Pancreas (tissue), 10 donors: ENCODE measurements at regions not wholly inside any gene's neighbourhood (a gene's known extent, or its start where the extent isn't known, plus 50 kb on each side); places are given as distances from the start of the nearest gene placed in this dataset.
"Not testable (repeated sequence)": the region's sequence is repeated elsewhere in the genome, so short reads cannot be mapped to it uniquely, and the experiment has no call there.

Experiments
- ATAC-seq, 4 donors: fragments of 200-7000 bp; cut with Tn5 transposase; one replicate each; pipeline versions ENCODE4 v1.8.0 to v1.9.1; 2020; ENCODE audit warnings: mild to moderate bottlenecking in 4 of 4, moderate library complexity in 4 of 4
- DNase-seq, 6 donors: peaks; one replicate each; pipeline ENCODE4 v3.0.0-alpha.2; 2020
- FAIRE-seq: peaks from 2 replicates; lab custom pipeline; 2012; peaks lifted over from hg19 to GRCh38; lab: Jason Lieb, UNC
- H3K27ac ChIP-seq, 4 donors: fragments of 200-600 bp; sonication (generic); 1 replicate in 3 of 4; 2 replicates in 1 of 4; pipeline versions ENCODE4 v1.5.0 to v1.8.0; 2020
- H3K27me3 ChIP-seq, 4 donors: fragments of 200-600 bp; one replicate each; pipeline ENCODE4 v1.8.0; 2021
- H3K36me3 ChIP-seq, 3 donors: fragments of 200-600 bp; sonication (generic) in 1 of 3; one replicate each; pipeline versions ENCODE4 v1.5.0 to v1.8.0; 2020 to 2021
- H3K4me1 ChIP-seq, 3 donors: fragments of 200-600 bp; one replicate each; pipeline ENCODE4 v1.8.0; 2021
- H3K4me3 ChIP-seq, 4 donors: fragments of 200-600 bp; sonication (generic) in 2 of 4; one replicate each; pipeline versions ENCODE4 v1.5.0 to v1.8.0; 2020 to 2021
- H3K9me3 ChIP-seq, 4 donors: fragments of 200-600 bp; one replicate each; pipeline ENCODE4 v1.8.0; 2021
- WGBS, 2 donors: extraction: QIAGEN DNeasy Blood & Tissue Kit; methylation state at CpG; one replicate each; pipeline ENCODE4 v1.1.7; 2013; 5-methylcytosine and 5-hydroxymethylcytosine counted together
- intact Hi-C, 3 donors: fragments of 100-400 bp; cut with DNase I; formaldehyde crosslinking; loops; one replicate each; pipeline versions ENCODE4 v1.11.1 to v1.14.2; 2022
- TF ChIP-seq, protein P1 (sequence below), 4 donors: fragments of 200-600 bp; sonication (generic) in 3 of 4; IDR thresholded peaks; one replicate each; pipeline versions ENCODE4 v1.5.0 to v1.8.0; 2021; ENCODE audit warnings: antibody characterized with exemption in 4 of 4
- donor health status: healthy with polysubstance abuse.
- donor health status: DM: no; HTN: no; CAD: no; lungs with moderate emphysema.
- donor health status: DM: no; HTN: no; CAD: no.
- donor health status: control.
- donor health status: control.
- donor health status: Bipolar disorder and iron deficiency.
- donor health status: DM: yes; HTN: yes; CAD: no.
- donor health status: DM: no; HTN: no; CAD: no.
- donor health status: DM: no; HTN: no; CAD: no.
- donor health status: DM: yes; HTN: yes; CAD: no.

DNA sequence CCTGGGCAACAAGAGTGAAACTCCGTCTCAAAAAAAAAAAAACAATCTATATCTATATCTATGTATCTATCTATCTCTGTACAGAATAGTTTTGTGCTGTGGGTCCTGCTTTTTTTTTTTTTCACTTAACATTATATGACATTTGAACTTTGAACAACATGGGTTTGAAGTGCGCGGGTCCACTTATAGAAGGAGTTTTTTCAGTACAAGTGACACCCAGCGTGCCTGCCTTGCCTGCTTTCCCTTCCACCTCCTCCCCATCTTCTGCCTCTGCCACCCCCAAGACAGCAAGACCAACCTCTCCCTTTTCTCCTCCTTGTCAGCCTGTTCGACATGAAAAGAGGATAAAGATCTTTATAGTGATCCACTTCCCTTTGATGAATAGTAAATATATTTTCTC, 102.2 kb upstream of the KCNG1 start:
- WGBS, 2 donors, result 63 to 77% methylated on average over 4 to 5 of the region's 5 CpGs
- H3K36me3 ChIP-seq, result no peaks in the 10 kb centered on the region
- H3K4me1 ChIP-seq, result no peaks in the 10 kb centered on the region
- no peak overlapping the region for H3K4me3 ChIP-seq
- no peak for ATAC-seq
- no peak for FAIRE-seq
- no peaks in the 10 kb centered on the region for H3K27me3 ChIP-seq
- TF ChIP-seq, protein P1, sequence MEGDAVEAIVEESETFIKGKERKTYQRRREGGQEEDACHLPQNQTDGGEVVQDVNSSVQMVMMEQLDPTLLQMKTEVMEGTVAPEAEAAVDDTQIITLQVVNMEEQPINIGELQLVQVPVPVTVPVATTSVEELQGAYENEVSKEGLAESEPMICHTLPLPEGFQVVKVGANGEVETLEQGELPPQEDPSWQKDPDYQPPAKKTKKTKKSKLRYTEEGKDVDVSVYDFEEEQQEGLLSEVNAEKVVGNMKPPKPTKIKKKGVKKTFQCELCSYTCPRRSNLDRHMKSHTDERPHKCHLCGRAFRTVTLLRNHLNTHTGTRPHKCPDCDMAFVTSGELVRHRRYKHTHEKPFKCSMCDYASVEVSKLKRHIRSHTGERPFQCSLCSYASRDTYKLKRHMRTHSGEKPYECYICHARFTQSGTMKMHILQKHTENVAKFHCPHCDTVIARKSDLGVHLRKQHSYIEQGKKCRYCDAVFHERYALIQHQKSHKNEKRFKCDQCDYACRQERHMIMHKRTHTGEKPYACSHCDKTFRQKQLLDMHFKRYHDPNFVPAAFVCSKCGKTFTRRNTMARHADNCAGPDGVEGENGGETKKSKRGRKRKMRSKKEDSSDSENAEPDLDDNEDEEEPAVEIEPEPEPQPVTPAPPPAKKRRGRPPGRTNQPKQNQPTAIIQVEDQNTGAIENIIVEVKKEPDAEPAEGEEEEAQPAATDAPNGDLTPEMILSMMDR (IDR thresholded peaks at IDR 0.05), result no peak
- intact Hi-C loops, result no loop called here
- no peaks in the 10 kb centered on the region for H3K9me3 ChIP-seq
- no peak overlapping the region for H3K27ac ChIP-seq
- DNase-seq, result no peak

DNA sequence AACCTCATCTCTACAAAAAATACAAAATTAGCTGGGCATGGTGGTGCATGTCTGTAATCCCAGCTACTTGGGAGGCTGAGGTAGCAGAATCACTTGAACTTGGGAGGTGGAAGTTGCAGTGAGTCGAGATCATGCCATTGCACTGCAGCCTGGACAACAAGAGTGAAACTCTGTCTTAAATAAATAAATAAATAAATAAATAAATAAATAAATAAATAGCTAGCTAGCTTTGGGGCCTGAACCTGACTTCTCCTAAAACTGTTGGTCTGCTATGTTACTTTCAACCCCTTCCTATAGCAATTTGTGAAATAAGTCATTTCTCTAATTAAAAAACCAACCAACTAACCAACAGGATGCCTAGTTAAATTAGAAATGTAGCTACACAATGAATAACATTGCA, 101.0 kb upstream of the KCNG1 start:
- H3K36me3 ChIP-seq, H3K27ac ChIP-seq, DNase-seq, H3K27me3 ChIP-seq, H3K4me1 ChIP-seq, H3K9me3 ChIP-seq, FAIRE-seq, ATAC-seq, intact Hi-C loops, H3K4me3 ChIP-seq: not testable (repeated sequence)
- 83 to 93% methylated on average over 1 of the region's 1 CpG for WGBS, 2 donors

DNA sequence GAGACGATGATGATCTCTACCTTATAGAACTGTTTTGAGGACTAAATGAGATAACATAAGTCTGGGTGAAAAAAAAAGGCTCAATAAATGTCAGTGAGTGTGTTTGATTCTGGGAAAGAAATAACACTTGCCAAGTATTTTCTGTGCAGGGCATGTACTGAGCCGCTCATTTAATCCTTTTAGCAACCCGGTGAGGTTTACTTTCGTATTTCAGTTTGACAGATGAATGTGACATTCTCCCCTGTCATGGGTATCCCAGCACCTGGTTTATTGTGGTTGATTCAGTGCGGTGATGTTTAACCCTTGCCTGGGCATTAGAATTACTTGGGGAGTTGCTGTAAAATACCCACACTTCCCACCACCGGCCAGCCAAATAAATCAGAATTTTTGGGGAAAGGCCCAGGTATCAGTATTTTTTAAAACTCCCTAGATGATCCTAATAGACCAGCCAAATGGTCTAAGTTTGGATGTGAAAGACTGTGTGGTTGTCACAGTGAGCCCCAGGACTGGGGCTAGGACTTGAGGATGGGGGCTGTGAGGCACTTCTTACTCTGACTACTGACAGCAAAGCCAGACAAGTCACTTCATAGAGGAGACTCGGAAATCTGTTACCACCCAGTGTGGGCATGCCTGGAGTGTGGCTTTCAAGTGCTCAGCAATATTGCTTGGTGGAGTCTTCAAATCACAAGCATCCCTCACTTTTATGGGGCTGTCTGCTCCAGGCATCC, 100.2 kb upstream of the KCNG1 start:
- DNase-seq (no peak), ATAC-seq (peak in 3 of 4 donors; percentile 31 to 61 (median 57))
- 23 to 24% methylated on average over 7 of the region's 7 CpGs for WGBS, 2 donors

DNA sequence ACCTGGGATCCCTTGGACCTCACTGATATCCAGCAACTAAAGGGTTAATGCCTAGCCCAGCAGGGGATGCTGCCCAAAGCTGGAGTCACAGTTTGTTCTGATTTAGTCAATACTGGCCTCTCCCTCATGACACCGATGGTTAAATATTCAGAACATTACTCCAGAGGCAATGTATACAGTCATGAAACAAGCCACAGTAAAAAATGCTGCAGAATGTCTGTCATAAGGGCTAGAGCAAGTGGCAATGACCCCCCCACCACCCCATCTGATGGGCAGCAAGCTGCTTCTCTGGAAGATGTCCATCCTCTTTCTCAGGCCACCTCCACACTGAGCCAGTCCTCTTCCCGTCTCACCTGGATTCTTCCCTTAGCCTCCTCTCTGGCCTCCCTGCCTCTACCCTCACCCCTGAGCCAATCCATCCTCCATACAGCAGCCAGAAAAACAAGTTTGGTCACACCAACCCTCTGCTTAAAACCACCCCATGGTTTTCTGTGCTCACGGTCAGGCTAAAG, 99.0 kb upstream of the KCNG1 start:
- ATAC-seq (peak; percentile 8 to 46 (median 41)), FAIRE-seq (no peak), DNase-seq (no peak)

More for the DNA sequence above, 100.2 kb upstream of the KCNG1 start:
- no peaks in the 10 kb centered on the region for H3K36me3 ChIP-seq
- no peak overlapping the region for H3K4me3 ChIP-seq
- no peak for FAIRE-seq
- intact Hi-C loops, result no loop called here
- H3K27ac ChIP-seq, result no peak overlapping the region
- H3K27me3 ChIP-seq, result no peaks in the 10 kb centered on the region
- TF ChIP-seq, protein P1 (IDR thresholded peaks at IDR 0.05), result no peak
- H3K4me1 ChIP-seq, result no peaks in the 10 kb centered on the region
- no peaks in the 10 kb centered on the region for H3K9me3 ChIP-seq

DNA sequence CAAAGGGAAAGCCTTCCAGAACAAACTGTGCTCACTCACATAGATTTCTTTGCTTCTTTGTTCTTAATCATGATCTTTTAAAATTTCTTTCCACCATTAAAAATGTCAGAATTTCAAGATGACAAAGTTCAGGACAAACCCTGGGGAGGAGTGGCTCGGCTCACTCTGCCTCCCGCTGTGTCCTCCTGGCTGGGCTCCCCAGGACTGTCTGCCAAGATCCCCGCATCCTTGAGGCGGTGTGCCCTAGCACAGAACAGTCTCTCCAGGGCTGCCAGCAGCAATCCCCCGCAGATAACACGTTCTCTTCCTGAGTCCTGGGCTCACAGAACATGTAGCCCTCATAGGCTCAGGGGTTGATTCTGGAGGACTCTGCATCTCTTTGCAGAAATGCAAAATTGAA, 98.4 kb upstream of the KCNG1 start:
- no peaks in the 10 kb centered on the region for H3K9me3 ChIP-seq
- no peak overlapping the region for H3K27ac ChIP-seq
- H3K4me3 ChIP-seq, result no peak overlapping the region
- no peaks in the 10 kb centered on the region for H3K27me3 ChIP-seq
- ATAC-seq (peak in 2 of 4 donors; percentile 14 to 28), DNase-seq (no peak), FAIRE-seq (no peak)
- TF ChIP-seq, protein P1 (IDR thresholded peaks at IDR 0.05), result no peak
- 11 to 17% methylated on average over 6 of the region's 6 CpGs for WGBS, 2 donors
- H3K4me1 ChIP-seq, result no peaks in the 10 kb centered on the region
- intact Hi-C loops, result no loop called here
- no peaks in the 10 kb centered on the region for H3K36me3 ChIP-seq

More for the DNA sequence above, 99.0 kb upstream of the KCNG1 start:
- H3K9me3 ChIP-seq, result no peaks in the 10 kb centered on the region
- H3K4me1 ChIP-seq, result no peaks in the 10 kb centered on the region
- TF ChIP-seq, protein P1 (IDR thresholded peaks at IDR 0.05), result no peak
- intact Hi-C loops, result no loop called here
- H3K27me3 ChIP-seq, result no peaks in the 10 kb centered on the region
- H3K36me3 ChIP-seq, result no peaks in the 10 kb centered on the region
- 28 to 34% methylated on average over 3 of the region's 3 CpGs for WGBS, 2 donors
- no peak overlapping the region for H3K27ac ChIP-seq
- H3K4me3 ChIP-seq, result no peak overlapping the region
